ENCODE measurements at regions not wholly inside any gene's neighbourhood (a gene's known extent, or its start where the extent isn't known, plus 50 kb on each side); places are given as distances from the start of the nearest gene placed in this dataset.
"Not testable (repeated sequence)": the region's sequence is repeated elsewhere in the genome, so short reads cannot be mapped to it uniquely, and the experiment has no call there.

DNA sequence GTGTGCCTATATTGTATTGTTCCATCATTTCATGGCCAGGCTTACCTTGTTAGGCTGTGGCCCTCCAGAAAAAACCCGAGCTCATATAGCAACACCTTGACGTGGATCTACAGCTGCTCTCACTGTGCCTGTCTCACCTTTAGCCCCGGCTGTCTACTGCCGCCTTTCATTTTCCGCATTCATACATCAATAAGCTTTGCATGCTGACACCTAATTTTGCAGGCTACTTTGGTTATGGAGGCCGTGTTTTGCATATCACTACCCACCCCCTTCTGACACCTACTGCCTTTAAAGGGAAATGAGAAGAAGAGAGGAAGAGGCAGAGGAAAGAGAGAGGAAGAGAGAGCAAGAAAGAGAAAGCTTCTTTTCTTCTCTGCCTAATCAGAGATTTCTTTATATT, 702.9 kb downstream of the BCL11A start:
- ATAC-seq (no peak), DNase-seq (ENCODE audit: low spot score) (no peak)

DNA sequence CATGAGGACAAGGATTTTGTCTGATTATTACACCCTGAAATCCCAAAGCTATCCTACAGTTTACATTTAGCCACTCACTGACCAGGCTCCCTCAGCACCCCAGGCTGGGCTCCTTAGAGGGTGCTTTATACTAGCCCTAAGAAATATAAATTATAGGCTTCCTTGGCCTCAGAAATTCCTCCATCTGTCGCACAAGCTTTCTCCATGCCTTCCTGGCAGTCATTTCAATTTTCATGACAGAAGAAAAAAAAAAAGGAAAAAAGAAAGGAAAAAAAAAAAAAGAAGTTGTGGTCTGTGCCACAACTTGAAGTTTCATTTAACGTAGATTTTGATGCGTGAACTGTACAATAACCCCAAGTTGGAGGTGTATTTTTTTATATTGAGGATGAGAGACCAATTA, 719.5 kb downstream of the BCL11A start:
- no peak for DNase-seq (ENCODE audit: low spot score)
- ATAC-seq: no peak

DNA sequence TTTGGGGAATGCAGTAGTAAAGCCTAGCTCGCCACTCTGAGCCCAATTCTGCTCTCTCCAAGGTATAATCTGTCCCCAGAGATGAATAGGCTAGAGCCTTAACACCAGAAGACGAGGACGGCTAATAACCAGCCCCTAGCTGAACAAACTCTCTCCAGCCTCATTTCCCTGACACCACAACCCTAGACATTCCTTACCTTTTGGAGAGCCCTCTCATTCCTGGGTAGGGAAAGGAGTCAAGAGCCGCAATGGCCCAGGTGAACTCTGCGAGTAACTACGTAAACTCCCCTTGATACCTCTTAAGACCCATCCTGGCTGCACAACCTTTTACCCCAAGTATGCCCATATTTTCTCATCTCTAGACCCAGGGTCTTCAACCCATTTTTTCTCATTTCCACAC, 722.9 kb downstream of the BCL11A start:
- ATAC-seq (no peak), DNase-seq (ENCODE audit: low spot score) (no peak)

DNA sequence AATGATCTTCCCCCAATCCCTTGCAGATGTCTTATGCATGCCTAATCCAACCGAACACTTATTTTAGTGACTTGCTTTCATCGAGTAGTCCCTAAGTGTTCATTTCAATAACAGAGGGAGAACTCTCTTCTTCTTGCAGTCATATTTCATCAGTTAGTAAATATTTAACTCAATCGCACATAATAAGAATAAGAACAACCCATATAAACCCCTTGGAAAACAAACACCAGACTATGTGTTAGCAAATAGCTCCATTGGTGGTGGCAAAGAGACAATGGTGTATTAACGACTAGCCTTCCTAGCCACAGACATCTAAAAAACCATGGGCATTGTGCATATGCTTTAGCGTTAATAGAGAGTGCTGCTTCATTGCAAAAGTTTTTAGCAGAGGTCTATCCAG, 725.8 kb downstream of the BCL11A start:
- no peak for ATAC-seq
- DNase-seq (ENCODE audit: low spot score): no peak

DNA sequence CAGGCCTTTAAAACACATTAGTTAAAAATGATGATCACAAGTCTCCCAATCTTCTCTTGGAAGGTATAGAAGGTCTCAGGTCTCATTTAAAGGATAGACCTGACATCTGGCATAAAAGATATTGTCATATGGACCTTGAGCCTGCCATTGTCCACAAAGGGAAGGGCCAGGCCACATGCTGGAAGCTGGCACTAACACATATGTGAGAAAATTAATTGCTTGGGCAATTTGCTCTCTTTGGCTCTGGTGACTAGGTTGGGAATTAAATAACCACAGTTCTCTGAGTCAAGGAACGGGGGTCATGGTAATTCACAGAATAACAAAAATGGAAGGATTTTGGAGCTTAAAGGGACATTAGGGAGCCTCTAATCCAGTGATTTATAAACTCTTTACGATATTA, 727.3 kb downstream of the BCL11A start:
- no peak for ATAC-seq
- DNase-seq (ENCODE audit: low spot score): no peak

- DNase-seq (ENCODE audit: low spot score) (no peak), ATAC-seq (no peak)
These were observed 729.1 kb downstream of the BCL11A start for GRCh38 chr2:59824314-59824713.

DNA sequence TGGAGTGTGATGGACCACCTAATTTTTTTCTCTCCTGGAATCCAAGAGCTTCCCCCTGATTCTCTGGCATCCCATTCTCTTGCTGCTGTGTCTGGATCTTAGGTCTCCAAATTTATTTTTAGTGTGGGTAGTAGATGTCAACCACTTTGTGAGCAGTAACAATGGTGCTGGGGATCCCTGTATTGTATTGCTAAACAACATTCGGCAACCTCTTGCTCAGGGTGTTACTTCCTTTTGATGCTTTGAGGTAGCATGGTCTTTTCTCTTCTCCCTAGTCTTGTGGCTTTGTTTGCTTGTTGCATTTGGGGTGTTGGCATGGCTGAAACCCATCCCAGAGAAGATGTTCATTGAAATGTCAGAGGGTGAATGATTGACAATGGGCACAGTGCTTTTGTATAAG, 737.4 kb downstream of the BCL11A start:
- no peak for ATAC-seq
- DNase-seq (ENCODE audit: low spot score): no peak

- DNase-seq (ENCODE audit: low spot score); ATAC-seq: not testable (repeated sequence)
These were observed 743.2 kb downstream of the BCL11A start for GRCh38 chr2:59810283-59810682.

DNA sequence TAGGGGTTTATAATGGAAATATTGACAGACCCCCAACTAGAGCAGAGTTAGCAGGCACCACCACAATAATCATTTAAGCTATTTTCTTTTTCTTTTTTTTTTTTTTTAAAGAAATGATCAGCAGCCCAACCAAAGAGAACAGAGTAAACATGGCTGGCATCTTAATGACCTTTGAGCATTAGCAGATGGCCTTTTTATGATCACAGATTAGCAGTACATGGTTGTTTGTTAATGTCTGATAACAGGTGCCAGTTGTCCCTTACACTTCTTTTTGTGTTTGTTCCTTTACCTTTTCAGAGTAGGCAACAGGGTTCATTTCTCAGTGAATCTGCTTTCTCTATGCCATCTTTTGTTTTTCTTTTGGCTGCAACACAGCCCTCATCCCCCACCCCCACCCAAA, 747.0 kb downstream of the BCL11A start:
- no peak for ATAC-seq
- DNase-seq (ENCODE audit: low spot score): no peak

DNA sequence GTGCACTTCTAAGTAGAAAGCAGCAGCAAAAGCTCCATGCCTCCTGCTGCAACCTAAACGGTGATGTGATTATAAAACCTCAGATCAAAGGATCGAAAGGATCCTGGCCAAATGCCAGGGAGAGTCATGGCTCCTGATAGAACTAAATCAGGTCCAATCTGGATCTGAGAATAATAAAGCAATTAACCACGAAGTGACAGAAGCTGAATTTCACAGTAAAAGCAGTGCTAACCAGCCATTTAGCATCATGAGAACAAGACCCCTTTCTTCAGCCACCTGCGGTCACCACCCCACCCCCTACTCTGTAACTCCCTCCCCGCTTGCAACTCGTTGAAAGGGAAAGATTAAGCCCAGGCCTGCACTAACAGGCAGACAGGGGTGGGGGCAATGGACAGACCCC, 748.7 kb downstream of the BCL11A start:
- ATAC-seq (no peak), DNase-seq (ENCODE audit: low spot score) (no peak)

GRCh38 chr2:59803586-59803985, 749.9 kb downstream of the BCL11A start:
- DNase-seq (ENCODE audit: low spot score) (no peak), ATAC-seq (no peak)

- ATAC-seq: no peak
- no peak for DNase-seq (ENCODE audit: low spot score)
These were observed 754.7 kb downstream of the BCL11A start for GRCh38 chr2:59798687-59799232.

DNA sequence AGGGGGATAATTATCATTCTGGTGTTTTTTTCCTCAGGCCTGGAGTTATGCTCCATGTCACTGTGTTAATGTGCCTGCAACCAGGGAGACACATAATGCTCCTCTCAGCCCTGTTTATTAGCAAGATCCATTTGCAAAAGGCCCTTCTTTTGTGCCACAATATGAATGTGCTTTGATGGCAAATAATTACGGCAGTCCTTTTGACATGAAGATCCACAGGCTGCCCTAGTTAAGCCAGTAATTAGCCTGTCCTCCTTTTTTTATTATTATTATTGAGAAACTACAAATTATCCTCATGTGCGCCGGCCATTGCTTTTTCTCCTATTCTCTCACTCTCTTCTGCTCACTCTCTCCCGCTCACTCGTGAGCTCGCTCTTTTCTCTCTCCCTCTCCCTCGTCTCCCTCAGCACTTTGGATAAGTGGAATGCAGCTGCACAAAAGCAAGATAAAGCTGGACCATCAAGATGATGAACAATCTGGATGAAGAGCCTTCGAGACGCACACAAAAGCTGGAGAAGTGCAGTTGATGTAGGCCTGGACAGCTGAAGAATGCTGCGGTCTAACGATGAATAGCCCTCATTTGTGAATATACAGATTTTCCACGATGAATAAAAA, 762.3 kb downstream of the BCL11A start:
- no peak for ATAC-seq
- DNase-seq (ENCODE audit: low spot score): no peak

DNA sequence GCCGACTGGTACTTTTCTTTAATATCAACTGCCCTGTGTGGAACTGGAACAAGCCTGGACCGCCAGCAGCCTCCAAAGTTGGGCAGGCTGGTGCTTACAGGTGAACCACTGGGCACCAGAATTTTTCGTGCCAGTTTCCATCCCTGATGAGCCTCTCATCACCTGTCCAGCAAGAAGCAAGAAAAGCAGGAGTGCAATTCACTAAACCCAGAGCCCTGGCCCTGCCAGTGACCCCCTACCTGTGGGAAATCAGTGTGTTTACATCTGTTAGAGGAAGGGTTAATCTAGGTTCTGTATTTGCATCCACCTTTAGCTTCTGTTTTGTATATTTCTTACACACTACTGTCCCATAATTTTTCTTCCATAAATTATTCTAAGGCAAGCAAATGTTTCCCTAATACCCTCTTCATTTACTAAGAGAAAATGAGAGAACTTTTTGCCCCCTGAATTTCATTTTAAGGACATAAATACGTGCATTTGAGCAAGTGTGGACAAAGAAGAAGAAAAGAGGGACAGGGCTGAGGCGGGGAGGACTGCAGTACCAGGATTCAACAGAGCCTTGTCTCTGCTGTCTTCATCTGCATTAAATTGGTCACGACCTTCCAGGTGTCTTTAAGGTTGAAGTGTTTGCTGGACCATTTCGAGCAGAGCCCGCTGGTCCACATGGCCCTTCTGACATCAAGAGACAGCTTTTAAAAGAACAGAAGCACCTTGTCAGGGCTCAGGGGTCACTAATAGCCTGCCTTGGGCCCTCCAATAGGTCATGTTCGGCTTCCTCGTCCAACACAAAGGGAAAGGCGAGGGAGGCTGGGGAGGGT, 763.1 kb downstream of the BCL11A start:
- ATAC-seq (no peak), DNase-seq (ENCODE audit: low spot score) (no peak)

DNA sequence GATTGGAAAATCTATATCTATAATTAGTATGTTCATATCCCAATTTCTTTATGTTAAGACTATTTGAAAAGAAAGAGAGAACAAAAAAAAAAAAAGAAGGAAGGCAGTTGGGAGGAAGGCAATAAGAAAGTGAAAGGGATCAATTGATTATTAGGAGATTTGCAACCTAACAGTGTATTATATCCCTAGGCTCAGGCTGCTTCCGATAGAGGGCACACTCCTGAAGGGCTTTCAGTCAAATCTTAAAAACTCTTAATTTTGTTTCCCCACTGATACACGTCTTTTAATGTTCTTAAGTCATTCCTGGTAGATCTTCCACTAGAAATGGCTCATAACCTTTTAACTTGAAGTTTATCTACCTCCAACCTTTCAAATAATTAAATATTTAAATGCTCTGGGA, 763.9 kb downstream of the BCL11A start:
- no peak for DNase-seq (ENCODE audit: low spot score)
- ATAC-seq: no peak

DNA sequence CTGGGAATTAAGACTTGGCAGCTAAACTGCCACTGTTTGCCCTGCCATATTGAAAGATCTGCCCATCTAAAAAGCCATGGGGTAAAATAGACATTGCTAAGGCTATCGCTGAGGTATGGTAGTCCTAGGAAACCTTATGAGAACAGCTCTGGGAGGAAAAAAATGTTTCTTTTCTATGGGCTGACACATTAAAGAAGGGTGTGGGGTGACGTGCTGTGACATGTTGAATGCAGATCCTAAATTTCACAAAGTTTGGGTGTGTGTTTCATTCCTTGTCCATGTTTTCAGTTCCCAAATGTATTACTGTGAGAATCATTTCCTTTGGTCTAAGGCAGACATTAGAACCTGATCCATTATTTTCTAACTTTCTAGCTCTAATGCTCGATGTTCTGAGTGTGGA, 766.4 kb downstream of the BCL11A start:
- ATAC-seq (no peak), DNase-seq (ENCODE audit: low spot score) (no peak)

GRCh38 chr2:59786684-59787083, 766.8 kb downstream of the BCL11A start:
- ATAC-seq (no peak), DNase-seq (ENCODE audit: low spot score) (no peak)

- ATAC-seq (no peak), DNase-seq (ENCODE audit: low spot score) (no peak)
These were observed 773.9 kb downstream of the BCL11A start for GRCh38 chr2:59779571-59779970.

- no peak for ATAC-seq
- DNase-seq (ENCODE audit: low spot score): no peak
These were observed 776.3 kb downstream of the BCL11A start for GRCh38 chr2:59777120-59777519.

DNA sequence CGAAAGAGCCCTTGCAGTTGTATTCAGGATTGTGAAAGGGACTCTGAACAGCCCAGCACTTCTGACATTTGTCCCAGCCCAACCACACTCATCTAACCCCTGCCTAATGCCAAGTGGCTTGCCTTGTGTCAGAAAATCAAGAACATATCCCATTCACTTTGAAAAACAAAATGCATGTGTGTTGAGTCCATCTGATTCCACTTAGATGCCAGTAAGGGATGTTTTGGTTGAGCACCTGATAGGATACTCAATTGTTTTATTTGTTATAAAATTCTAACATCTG, 776.8 kb downstream of the BCL11A start:
- ATAC-seq (no peak), DNase-seq (ENCODE audit: low spot score) (no peak)

- ATAC-seq: no peak
These were observed 778.5 kb downstream of the BCL11A start for GRCh38 chr2:59774821-59775433.

DNA sequence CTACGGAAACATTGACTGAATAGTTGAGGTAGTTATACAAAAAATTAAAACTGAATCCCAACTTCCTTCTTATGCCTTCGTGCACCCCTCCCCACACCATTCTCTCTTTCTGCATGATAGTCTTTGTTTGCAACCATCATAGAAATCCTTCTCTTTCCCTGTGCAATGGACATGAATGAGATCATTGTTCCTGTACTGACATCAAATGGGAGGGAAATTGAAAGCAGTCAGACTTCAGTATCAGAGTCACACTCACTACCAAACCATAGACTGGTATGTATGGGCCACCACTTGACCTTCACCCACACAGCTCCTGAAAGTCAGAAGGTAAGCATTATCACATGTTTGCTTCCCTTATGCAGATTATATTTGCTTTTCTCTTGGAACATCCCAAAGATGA, 782.8 kb downstream of the BCL11A start:
- ATAC-seq (no peak), DNase-seq (ENCODE audit: low spot score) (no peak)

More at GRCh38 chr2:59774821-59775433, 778.5 kb downstream of the BCL11A start:
- no peak for DNase-seq (ENCODE audit: low spot score)

Data from left lobe of liver (tissue), 2 donors.